ENCODE measurements at regions not wholly inside any gene's neighbourhood (a gene's known extent, or its start where the extent isn't known, plus 50 kb on each side); places are given as distances from the start of the nearest gene placed in this dataset.
A peak's percentile ranks its signal among the peaks of the same experiment; 100 is the strongest.

DNA sequence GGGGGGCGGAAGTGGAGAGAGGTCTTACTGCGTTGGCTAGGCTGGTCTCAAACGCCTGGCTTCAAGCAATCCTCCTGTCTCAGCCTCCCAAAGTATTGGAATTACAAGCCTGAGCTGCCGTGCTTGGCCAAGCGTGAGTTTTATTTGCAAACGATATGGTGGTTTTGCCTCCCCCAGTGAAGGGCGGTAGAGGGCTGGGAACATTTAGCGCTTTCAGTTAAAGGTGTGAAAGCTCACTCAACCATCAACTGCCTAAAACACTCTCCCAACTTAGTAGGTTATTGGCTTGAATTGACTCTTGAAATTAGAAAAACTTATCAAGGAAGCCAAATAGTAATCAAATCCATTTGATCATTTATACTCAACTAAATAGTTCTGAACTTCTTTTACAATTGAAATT is 156.3 kb downstream of the ESM1 start:
- H3K4me1 Mint-ChIP-seq = peaks cover 10 to 16% (median 12%) of the 10 kb centered on the region in 3 donors
- no peaks in the 10 kb centered on the region for H3K36me3 Mint-ChIP-seq
- H3K27ac Mint-ChIP-seq = no peak overlapping the region
- H3K27me3 Mint-ChIP-seq = peaks cover 9% of the 10 kb centered on the region
- peaks cover 0 to 4% (median 0%) of the 10 kb centered on the region in 3 donors for H3K9me3 Mint-ChIP-seq
- H3K4me3 Mint-ChIP-seq = no peak overlapping the region

DNA sequence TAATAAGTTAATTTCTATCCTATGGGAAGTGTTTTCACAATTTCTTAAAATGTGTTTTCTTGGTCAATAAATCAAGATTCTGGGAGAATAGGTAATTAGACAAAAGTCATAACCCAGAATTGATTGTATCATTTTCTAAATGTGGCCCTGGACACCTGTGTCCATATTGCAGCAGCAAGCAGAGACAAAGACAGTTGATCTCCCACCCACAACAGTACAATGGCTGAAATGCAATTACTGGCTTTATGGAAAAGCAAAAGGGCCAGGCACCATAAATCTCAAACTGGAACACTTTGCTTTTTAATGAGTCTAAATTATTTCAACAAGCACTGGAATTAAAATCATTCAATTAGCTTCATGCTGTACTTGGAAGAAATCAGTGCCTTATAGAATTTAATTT is 157.2 kb downstream of the ESM1 start:
- Mint-ChIP-seq H3K27me3 (peaks cover 9% of the 10 kb centered on the region), H3K4me3 (no peak overlapping the region)

DNA sequence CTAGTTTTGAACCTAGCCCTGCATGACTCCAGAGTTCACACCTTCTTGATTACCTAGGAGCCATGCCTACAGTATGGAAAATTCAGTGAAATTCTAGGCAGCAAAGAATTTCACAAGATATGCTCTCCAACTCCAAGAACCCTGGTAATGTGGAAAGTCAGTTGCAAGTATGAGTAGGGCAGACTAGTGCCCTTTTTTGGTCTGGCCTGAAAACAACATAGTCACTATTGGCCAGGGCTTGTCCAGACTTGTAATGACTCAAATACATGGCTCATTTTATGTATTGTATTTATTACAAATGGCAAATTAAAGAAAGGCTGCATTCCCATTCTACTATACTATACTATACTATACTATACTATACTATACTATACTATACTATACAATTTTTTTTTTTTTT is 160.4 kb downstream of the ESM1 start:
- Mint-ChIP-seq H3K4me1 (peaks cover 0 to 7% (median 0%) of the 10 kb centered on the region in 3 donors), H3K4me3 (no peak overlapping the region), H3K27ac (no peak overlapping the region), H3K9me3 (peaks cover 0 to 4% (median 2%) of the 10 kb centered on the region in 3 donors), H3K36me3 (no peaks in the 10 kb centered on the region), H3K27me3 (peaks cover 7% of the 10 kb centered on the region)

More for the DNA sequence above, 157.2 kb downstream of the ESM1 start:
- Mint-ChIP-seq H3K4me1 (peaks cover 5 to 12% (median 6%) of the 10 kb centered on the region in 3 donors), H3K9me3 (peaks cover 0 to 4% (median 0%) of the 10 kb centered on the region in 3 donors), H3K36me3 (no peaks in the 10 kb centered on the region), H3K27ac (no peak overlapping the region)

DNA sequence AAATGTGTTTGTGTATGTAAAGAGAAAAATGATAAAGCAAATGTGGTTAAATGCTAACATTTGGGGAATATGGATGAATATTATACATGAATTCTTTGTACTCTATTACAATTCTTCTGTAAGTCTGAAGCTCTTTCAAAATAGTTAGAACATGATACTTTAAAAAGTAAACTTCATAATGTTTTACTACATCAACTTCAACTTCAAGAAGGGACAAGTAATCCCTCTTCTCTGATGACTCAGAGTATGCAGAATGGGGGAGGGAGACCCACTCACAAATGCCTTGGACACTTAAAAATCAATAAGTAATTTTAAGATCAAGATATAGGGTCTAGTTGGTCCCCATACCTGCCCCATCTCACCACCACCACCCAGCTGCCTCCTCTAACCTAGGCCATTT is 162.4 kb downstream of the ESM1 start:
- H3K36me3 Mint-ChIP-seq = no peaks in the 10 kb centered on the region
- no peak overlapping the region for H3K27ac Mint-ChIP-seq
- no peak overlapping the region for H3K4me3 Mint-ChIP-seq
- H3K9me3 Mint-ChIP-seq = peaks cover 0 to 4% (median 2%) of the 10 kb centered on the region in 3 donors
- peaks cover 3% of the 10 kb centered on the region for H3K27me3 Mint-ChIP-seq
- no peaks in the 10 kb centered on the region for H3K4me1 Mint-ChIP-seq

DNA sequence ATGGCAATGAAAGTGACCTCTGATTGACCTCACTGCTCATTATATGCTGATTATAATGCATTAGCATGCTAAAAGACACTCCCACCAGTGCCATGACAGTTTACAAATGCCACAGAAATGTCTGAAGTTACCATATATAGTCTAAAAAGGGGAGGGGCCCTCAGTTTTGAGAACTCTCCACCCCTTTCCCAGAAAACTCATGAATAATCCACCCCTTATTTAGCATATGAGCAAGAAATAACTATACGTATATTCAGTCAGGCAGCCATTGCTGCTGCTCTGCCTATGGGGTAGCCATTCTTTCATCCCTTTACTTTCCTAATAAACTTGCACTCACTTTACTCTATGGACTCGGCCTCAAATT is 163.1 kb downstream of the ESM1 start:
- H3K27me3 Mint-ChIP-seq = peaks cover 3% of the 10 kb centered on the region
- peaks cover 0 to 4% (median 2%) of the 10 kb centered on the region in 3 donors for H3K9me3 Mint-ChIP-seq
- H3K4me1 Mint-ChIP-seq = no peaks in the 10 kb centered on the region

DNA sequence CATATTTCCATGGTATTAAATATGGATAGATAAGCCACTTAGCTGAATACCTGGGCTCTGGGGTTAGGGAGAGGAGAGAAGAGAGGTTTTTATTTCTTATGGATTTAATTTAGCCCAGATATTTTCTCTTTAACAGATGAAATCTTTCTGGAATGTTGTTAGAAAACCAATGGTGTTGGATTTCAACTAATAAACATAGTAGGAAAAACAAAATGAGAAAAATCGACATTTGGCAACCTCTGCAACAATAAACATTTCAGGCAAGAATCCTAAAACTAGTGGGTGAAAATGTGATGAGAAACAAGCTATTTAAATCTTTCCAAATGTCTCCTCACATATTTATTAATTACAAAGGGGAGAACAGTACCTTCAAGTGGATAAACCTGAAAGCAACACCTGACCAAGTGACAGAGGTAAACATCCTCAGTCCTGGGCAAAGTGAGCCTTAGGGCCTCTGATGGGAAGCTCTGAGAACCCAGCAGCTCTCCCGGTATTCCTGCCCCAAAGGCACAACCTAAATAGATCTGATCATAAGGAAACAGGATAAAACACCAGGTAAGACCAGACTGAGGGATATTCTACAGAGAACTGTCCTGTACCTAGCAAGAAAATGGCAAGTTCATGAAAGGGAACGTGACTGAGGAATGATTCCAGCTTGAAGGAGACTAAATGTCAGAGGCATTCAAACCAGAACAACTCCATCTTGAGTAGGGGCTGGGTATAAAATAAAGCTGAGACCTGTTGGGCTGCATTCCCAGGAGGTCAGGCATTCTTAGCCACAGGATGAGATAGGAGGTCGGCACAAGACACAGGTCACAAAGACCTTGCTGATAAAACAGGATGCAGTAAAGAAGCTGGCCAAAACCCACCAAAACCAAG is 163.7 kb downstream of the ESM1 start:
- Mint-ChIP-seq H3K36me3 (no peaks in the 10 kb centered on the region), H3K27me3 (peaks cover 3% of the 10 kb centered on the region), H3K4me1 (no peaks in the 10 kb centered on the region), H3K27ac (no peak overlapping the region), H3K4me3 (peak overlapping the region in 1 of 4 donors; percentile 30), H3K9me3 (peaks cover 0 to 2% (median 0%) of the 10 kb centered on the region in 3 donors)

More for the DNA sequence above, 163.1 kb downstream of the ESM1 start:
- no peak overlapping the region for H3K4me3 Mint-ChIP-seq
- H3K36me3 Mint-ChIP-seq = no peaks in the 10 kb centered on the region
- no peak overlapping the region for H3K27ac Mint-ChIP-seq

DNA sequence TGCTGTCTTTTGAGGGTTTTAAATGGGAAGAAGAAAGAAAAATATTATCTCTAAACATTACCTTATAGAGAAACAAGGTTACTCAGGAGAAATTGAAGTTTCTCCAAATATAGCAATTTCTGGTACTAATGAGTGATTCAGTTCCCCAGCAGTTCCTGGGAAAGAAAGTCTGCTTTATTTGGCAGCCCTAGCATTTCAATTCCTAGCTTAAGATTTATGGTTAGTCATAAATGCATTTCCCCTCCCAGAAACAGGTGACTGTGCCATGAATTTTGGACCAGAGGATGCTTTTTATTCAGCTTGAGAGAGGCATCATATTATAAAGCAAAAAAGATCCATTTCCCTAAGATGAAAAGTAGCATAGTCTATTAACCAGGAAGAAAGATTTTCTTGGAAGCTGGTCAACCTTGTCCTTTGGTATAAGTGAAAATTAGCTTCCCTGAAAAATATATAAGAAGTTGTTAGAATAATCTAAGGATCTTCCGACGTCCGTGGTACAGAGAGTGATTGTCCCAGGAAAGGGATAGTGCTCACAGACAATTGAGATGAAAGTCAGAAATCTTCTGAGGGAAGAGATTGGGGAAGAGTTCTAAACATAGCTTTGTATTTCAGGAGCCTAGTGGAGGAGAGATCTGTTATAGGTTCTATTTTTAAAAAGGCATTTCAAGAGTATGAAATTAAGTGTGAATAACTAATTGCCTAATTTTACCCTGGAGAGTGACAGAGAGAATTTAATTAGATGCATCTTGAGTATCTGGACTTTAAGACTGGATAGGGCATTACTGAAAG is 164.9 kb downstream of the ESM1 start:
- Mint-ChIP-seq H3K27me3 (peaks cover 4% of the 10 kb centered on the region), H3K36me3 (no peaks in the 10 kb centered on the region), H3K9me3 (peaks cover 0 to 4% (median 0%) of the 10 kb centered on the region in 3 donors), H3K4me3 (no peak overlapping the region), H3K27ac (no peak overlapping the region), H3K4me1 (no peaks in the 10 kb centered on the region)

DNA sequence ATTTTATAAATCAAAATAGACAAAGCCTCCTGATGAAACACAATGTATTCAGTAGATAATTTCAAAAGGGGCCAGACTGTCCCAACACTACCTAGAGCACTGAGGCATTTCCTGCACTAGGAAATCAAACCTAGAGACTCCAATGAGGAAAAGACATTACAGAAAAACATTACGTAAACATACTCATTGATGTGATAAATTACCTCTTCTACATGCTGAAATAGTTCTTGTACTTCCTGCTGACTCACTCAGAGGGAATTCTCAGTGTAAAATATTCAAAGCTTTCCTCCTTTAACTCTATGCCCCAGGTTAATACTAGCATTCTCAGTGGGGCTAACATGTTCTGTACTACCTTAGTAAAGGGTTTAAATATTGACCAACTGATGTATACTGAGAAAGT is 178.0 kb downstream of the ESM1 start:
- Mint-ChIP-seq H3K4me1 (no peaks in the 10 kb centered on the region), H3K27me3 (peaks cover 2% of the 10 kb centered on the region), H3K4me3 (no peak overlapping the region), H3K9me3 (no peaks in the 10 kb centered on the region), H3K36me3 (peaks cover 2% of the 10 kb centered on the region), H3K27ac (no peak overlapping the region)

DNA sequence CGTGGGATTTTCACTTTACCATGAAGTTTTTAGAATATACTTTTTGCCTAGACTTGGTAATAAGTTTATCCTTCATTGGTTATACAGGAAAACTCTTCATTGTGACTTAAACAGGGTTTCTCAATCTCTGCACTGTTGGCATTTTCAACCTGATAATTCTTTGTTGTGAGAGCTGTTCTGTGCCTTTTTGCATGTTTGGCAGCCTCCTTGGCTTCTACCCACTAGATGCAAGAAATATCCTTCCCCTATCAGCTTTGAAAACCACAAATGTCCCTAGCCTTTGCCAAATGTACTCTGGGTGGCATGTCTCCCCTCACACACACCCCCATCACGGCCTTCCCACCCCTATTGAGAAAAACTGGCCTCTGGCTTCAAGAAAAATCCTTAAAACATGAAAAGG is 180.9 kb downstream of the ESM1 start:
- Mint-ChIP-seq H3K27me3 (no peaks in the 10 kb centered on the region), H3K4me1 (peaks cover 6 to 9% (median 9%) of the 10 kb centered on the region in 3 donors), H3K4me3 (no peak overlapping the region), H3K27ac (no peak overlapping the region), H3K9me3 (peaks cover 0 to 1% (median 0%) of the 10 kb centered on the region in 3 donors), H3K36me3 (no peaks in the 10 kb centered on the region)

DNA sequence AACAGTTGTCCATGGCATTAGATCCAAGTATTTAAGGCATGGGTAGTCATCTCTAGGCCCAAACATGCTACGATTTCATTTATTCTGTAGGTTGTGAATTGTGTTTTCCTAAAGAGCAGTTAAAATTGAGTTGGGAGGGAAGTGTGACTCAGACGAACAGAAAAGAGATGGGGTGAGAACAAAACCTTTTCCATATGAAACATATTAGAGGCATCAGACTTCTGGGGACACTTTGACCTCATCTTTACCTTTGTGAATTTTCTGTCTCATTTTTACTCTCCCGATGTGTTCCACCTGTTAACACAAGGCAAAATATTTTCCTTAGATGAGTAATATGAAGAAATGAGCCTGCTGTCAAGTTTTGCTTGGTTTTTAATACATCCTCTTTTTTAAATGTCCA is 181.3 kb downstream of the ESM1 start:
- Mint-ChIP-seq H3K4me3 (no peak overlapping the region), H3K27me3 (no peaks in the 10 kb centered on the region), H3K9me3 (peaks cover 0 to 1% (median 0%) of the 10 kb centered on the region in 3 donors), H3K36me3 (no peaks in the 10 kb centered on the region), H3K27ac (no peak overlapping the region), H3K4me1 (peaks cover 7 to 11% (median 11%) of the 10 kb centered on the region in 3 donors)

DNA sequence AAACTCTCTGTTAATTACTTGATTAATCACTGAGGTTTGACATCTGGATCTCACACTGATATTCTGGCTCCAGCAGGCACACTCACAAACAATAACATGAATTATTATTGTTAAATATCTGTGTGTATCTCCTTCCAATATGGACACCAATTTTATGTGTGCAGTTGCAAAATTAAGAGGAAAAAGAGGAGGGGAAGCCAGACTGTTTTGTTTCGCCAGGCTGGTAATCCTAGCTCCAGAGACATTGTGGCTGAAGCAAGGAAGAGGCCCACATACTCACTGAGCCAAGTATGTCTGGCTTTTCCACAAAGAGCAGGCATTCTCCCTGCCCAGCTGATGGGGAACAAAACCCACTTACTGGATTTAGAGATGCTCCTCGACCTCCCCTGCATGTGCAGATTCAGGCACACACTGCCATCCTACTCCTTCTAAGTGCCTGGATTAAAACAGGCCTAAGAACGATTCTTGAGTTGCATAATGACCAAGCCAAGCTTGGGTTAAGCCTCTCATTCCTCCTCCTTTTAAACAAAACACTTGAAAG is 181.9 kb downstream of the ESM1 start:
- Mint-ChIP-seq H3K9me3 (peaks cover 0 to 1% (median 0%) of the 10 kb centered on the region in 3 donors), H3K4me1 (peaks cover 7 to 11% (median 11%) of the 10 kb centered on the region in 3 donors)

DNA sequence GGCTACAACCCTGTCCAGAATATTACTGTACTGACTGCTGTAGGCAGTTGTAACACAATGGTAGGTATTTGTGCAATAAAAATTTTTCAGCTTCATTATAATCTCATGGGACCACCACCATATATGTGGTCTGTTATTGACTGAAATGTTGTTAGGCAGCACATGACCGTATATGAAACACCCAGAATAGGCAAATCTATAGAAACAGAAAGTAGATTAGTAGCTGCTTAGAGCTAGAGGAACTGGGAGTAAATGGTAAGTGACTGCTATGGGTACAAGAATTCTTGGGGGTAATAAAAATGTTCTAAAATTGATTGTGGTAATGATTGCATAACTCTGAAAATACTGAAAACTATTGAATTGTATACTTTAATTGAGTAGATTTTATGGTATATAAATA is 185.7 kb downstream of the ESM1 start:
- peaks cover 0 to 1% (median 0%) of the 10 kb centered on the region in 3 donors for H3K9me3 Mint-ChIP-seq
- peak overlapping the region in 1 of 4 donors; percentile 3 for H3K4me3 Mint-ChIP-seq
- H3K27me3 Mint-ChIP-seq = peaks cover 2% of the 10 kb centered on the region
- no peak overlapping the region for H3K27ac Mint-ChIP-seq
- H3K4me1 Mint-ChIP-seq = peaks cover 7 to 17% (median 14%) of the 10 kb centered on the region in 3 donors
- no peaks in the 10 kb centered on the region for H3K36me3 Mint-ChIP-seq

More for the DNA sequence above, 181.9 kb downstream of the ESM1 start:
- H3K4me3 Mint-ChIP-seq = no peak overlapping the region
- H3K27me3 Mint-ChIP-seq = no peaks in the 10 kb centered on the region
- H3K36me3 Mint-ChIP-seq = no peaks in the 10 kb centered on the region
- no peak overlapping the region for H3K27ac Mint-ChIP-seq

DNA sequence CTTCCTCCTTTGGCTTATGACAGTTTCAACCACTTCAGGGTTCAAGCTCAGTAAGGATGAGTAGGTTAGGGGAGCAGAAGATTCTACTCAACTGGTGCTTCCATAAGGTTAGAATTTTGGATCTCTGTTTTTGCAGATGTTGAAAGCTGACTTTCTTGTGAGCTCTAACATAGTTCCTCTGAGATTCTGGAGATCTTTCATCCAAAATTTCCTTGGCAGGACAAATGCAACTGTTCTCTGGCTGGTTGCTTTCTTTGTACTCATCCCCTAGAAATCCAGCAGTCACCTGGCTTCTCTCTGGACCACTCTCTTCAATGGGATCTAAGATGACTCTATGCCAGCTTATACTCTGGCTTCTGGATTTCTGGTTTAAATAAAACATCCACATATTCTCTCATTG is 189.6 kb downstream of the ESM1 start:
- H3K27ac Mint-ChIP-seq = no peak overlapping the region
- no peaks in the 10 kb centered on the region for H3K36me3 Mint-ChIP-seq
- no peak overlapping the region for H3K4me3 Mint-ChIP-seq

DNA sequence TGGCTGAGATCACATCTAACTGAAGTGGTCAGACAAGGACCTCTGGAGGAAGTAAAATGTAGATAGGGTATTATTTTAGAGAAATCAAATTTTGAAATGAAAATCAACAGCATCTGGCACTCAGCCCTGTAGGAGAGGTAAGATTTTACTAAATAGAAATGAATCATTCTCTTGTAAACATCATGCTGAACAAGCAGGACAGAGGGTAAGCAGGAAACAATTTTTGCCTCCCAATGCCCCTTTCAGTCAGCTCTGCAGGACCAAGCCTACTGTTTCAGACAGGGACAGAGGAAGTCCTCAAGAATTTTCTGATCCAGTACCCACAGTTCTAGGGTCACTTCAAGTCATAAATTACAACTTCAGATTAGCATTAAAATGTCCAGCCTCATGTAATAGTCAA is 190.1 kb downstream of the ESM1 start:
- Mint-ChIP-seq H3K27me3 (peaks cover 2% of the 10 kb centered on the region), H3K9me3 (peaks cover 0 to 1% (median 0%) of the 10 kb centered on the region in 3 donors), H3K4me3 (no peak overlapping the region), H3K27ac (no peak overlapping the region), H3K36me3 (no peaks in the 10 kb centered on the region), H3K4me1 (peaks cover 10 to 24% (median 15%) of the 10 kb centered on the region in 3 donors)

More for the DNA sequence above, 189.6 kb downstream of the ESM1 start:
- peaks cover 10 to 28% (median 19%) of the 10 kb centered on the region in 3 donors for H3K4me1 Mint-ChIP-seq
- H3K27me3 Mint-ChIP-seq = peaks cover 2% of the 10 kb centered on the region
- H3K9me3 Mint-ChIP-seq = peaks cover 0 to 1% (median 0%) of the 10 kb centered on the region in 3 donors

Measured in IgD-negative memory B cell (primary cell).